ENCODE measurements at regions not wholly inside any gene's neighbourhood (a gene's known extent, or its start where the extent isn't known, plus 50 kb on each side); places are given as distances from the start of the nearest gene placed in this dataset.

GRCh38 chr9:32294106-32294505 is 90.3 kb upstream of the ACO1 start:
- no peaks in the 10 kb centered on the region for H3K27me3 ChIP-seq (ENCODE audit: insufficient read depth, low read length)
- Mint-ChIP-seq H3K9me3 (peaks cover 10 to 19% of the 10 kb centered on the region in 2 experiments), H3K27me3 (ENCODE audit: low read depth) (no peaks in the 10 kb centered on the region; the same call in 1 of the 2 replicates), H3K36me3 (ENCODE audit: insufficient read depth in 1 of 3, low read depth in 3 of 3) (peaks cover 0 to 18% (median 15%) of the 10 kb centered on the region in 3 experiments; a peak in 5 of 7 replicates), H3K4me3 (no peak overlapping the region), H3K27ac (no peak overlapping the region), H3K4me1 (peaks cover 8 to 15% of the 10 kb centered on the region in 2 experiments)
- no peak overlapping the region for H4K5ac ChIP-seq (ENCODE audit: insufficient read length, low read depth, low read length)
- no peak overlapping the region for H3K18ac ChIP-seq (ENCODE audit: insufficient read length, low read depth, low read length)
- no peaks in the 10 kb centered on the region for H3K9me3 ChIP-seq (ENCODE audit: control insufficient read depth, low read depth, low read length)
- no peak overlapping the region for H4K8ac ChIP-seq (replicated peaks; ENCODE audit: insufficient read length, low read depth, low read length)
- H3K14ac ChIP-seq (ENCODE audit: insufficient read depth, low read length) = no peak overlapping the region
- no peak overlapping the region for H2BK12ac ChIP-seq (ENCODE audit: insufficient read length, low read depth, low read length)
- H2AFZ ChIP-seq (ENCODE audit: low read length) = no peak overlapping the region
- no peak overlapping the region for H3K56ac ChIP-seq (ENCODE audit: insufficient read length, low read depth, low read length)
- no peak overlapping the region for H2BK15ac ChIP-seq (ENCODE audit: low read depth, low read length)
- no peak overlapping the region for H3K4me2 ChIP-seq (ENCODE audit: insufficient read depth, insufficient read length, low read length)
- no peak overlapping the region for H4K91ac ChIP-seq (ENCODE audit: insufficient read length, low read depth, low read length)
- no peaks in the 10 kb centered on the region for H3K79me1 ChIP-seq (ENCODE audit: insufficient read depth, low read depth, low read length, poor library complexity, severe bottlenecking)
- H3K27ac ChIP-seq (ENCODE audit: insufficient read length, low read depth, low read length) = no peak overlapping the region
- no peak overlapping the region for H2BK120ac ChIP-seq (ENCODE audit: low read depth, low read length, poor library complexity, severe bottlenecking)
- peaks cover 2% of the 10 kb centered on the region; the same call in 1 of the 2 replicates for H3K4me1 ChIP-seq (ENCODE audit: insufficient read depth, low read length)
- no peak overlapping the region for H3K4ac ChIP-seq (ENCODE audit: low read depth, low read length)
- no peak overlapping the region for H3T11ph ChIP-seq (ENCODE audit: low read length)
- WGBS (ENCODE audit: extremely low coverage, insufficient read length, low lambda C conversion rate) = no CpG with 5 or more reads among the region's 2 CpGs
- H2BK5ac ChIP-seq (ENCODE audit: insufficient read length, low read length) = no peak overlapping the region
- H3K23ac ChIP-seq (ENCODE audit: insufficient read length, low read depth, low read length) = no peak overlapping the region
- no peaks in the 10 kb centered on the region for H3K23me2 ChIP-seq (ENCODE audit: insufficient read length, low read depth, low read length, poor library complexity, severe bottlenecking)
- H3K9ac ChIP-seq (ENCODE audit: extremely low read depth, insufficient read length, low read length) = no peak overlapping the region
- H3K79me2 ChIP-seq (ENCODE audit: insufficient read depth, low read length) = no peaks in the 10 kb centered on the region
- no peak overlapping the region for H2BK20ac ChIP-seq (ENCODE audit: low read depth, low read length, poor library complexity, severe bottlenecking)
- DNase-seq = no peak
- TF ChIP-seq CTCF (conservative IDR thresholded peaks at IDR 0.05) = no peak
- H2AK5ac ChIP-seq (ENCODE audit: insufficient read length, low read length) = no peak overlapping the region
- no peaks in the 10 kb centered on the region for H4K20me1 ChIP-seq (ENCODE audit: control insufficient read depth, insufficient read depth, insufficient read length)

All from H9 (cell line).